Heart left ventricle (tissue), 16 donors: ENCODE measurements at regions not wholly inside any gene's neighbourhood (a gene's known extent, or its start where the extent isn't known, plus 50 kb on each side); places are given as distances from the start of the nearest gene placed in this dataset.

Source experiments
- ATAC-seq, 4 donors: fragments of 200-7000 bp; cut with Tn5 transposase; one replicate each; pipeline ENCODE4 v1.9.1; 2020 to 2022; ENCODE audit warnings: moderate library complexity in 4 of 4, mild to moderate bottlenecking in 3 of 4, moderate number of reproducible peaks in 1 of 4
- DNase-seq, 5 donors: peaks; one replicate each; pipeline ENCODE4 v3.0.0-alpha.2; 2020
- H3K27ac ChIP-seq, 12 donors: fragments of 200-600 bp; sonication (generic) in 4 of 12; one replicate each; pipeline versions ENCODE4 v1.5.0 to v1.8.0; 2016 to 2022; ENCODE audit warnings: mild to moderate bottlenecking in 2 of 12
- H3K27me3 ChIP-seq, 9 donors: fragments of 200-600 bp; sonication (generic) in 2 of 9; one replicate each; pipeline versions ENCODE4 v1.5.1 to v1.8.0; 2016 to 2022; ENCODE audit warnings: mild to moderate bottlenecking in 3 of 9
- H3K36me3 ChIP-seq, 9 donors: fragments of 200-600 bp; sonication (generic) in 2 of 9; one replicate each; pipeline versions ENCODE4 v1.5.0 to v1.8.0; 2018 to 2022; ENCODE audit warnings: mild to moderate bottlenecking in 2 of 9
- H3K4me1 ChIP-seq, 12 donors: fragments of 200-600 bp; sonication (generic) in 4 of 12; one replicate each; pipeline versions ENCODE4 v1.5.0 to v1.8.0; 2016 to 2022; ENCODE audit warnings: mild to moderate bottlenecking in 3 of 12
- H3K4me3 ChIP-seq, 12 donors: fragments of 200-600 bp; sonication (generic) in 4 of 12; one replicate each; pipeline versions ENCODE4 v1.5.0 to v1.8.0; 2017 to 2022; ENCODE audit warnings: mild to moderate bottlenecking in 9 of 12, moderate library complexity in 4 of 12
- H3K9me3 ChIP-seq, 12 donors: fragments of 200-600 bp; sonication (generic) in 4 of 12; one replicate each; pipeline versions ENCODE4 v1.5.0 to v1.8.0; 2016 to 2022; ENCODE audit warnings: mild to moderate bottlenecking in 1 of 12
- POLR2A ChIP-seq, 2 donors: fragments of 450-650 bp; IDR thresholded peaks; one replicate each; pipeline ENCODE4 v1.6.1; 2017; ENCODE audit warnings: antibody characterized with exemption in 2 of 2, mild to moderate bottlenecking in 2 of 2, moderate library complexity in 2 of 2
- WGBS, 4 donors: extraction: QIAGEN DNeasy Blood & Tissue Kit in 2 of 4; methylation state at CpG; one replicate each; pipeline versions ENCODE4 v1.1.5 to v1.1.7; 2013 to 2018; 5-methylcytosine and 5-hydroxymethylcytosine counted together
- intact Hi-C, 10 donors: fragments of 100-400 bp; cut with DNase I; formaldehyde crosslinking; loops; one replicate each; pipeline versions ENCODE4 v1.11.1 to v1.14.2; 2022
- TF ChIP-seq, protein P1 (sequence below), 12 donors: fragments of 200-600 bp; sonication (generic) in 4 of 12; IDR thresholded peaks; one replicate each; pipeline versions ENCODE4 v1.5.0 to v1.8.0; 2018 to 2022; ENCODE audit warnings: antibody characterized with exemption in 12 of 12, mild to moderate bottlenecking in 5 of 12
- donor health status: ischemic (EF 13 %, LVEDD 7.1; RV severe dilation, severe dysfunction).
- donor health status: healthy with polysubstance abuse.
- donor health status: DM: no; HTN: yes; CAD: no.
- donor health status: DM: no; HTN: no; CAD: no.
- donor health status: ischemic (EF 25% LVEDD 6.9; RV normal size, moderate dysfunction).
- donor health status: ischemic (EF 25% LVEDD 5.7; RV mildly dilated, moderate dysfunction).
- donor health status: healthy.
- donor health status: DM: yes; HTN: yes; CAD: no.
- donor health status: ischemic (EF 35%, LVEDD 5.7; RV mildly dilated, moderate dysfunction).
- donor health status: nonischemic (EF 11% LVEDD 7.7; RV severe dilation, severe dysfunction).
- donor health status: DM: yes; HTN: yes; CAD: no.
- donor health status: PGD.
- donor health status: ischemic (EF 29% LVEDD 5.4; RV normal size, mild dysfunction).
- donor health status: nonischemic (EF 23%, LVEDD 6.1; RV moderate dilation, normal function).

DNA sequence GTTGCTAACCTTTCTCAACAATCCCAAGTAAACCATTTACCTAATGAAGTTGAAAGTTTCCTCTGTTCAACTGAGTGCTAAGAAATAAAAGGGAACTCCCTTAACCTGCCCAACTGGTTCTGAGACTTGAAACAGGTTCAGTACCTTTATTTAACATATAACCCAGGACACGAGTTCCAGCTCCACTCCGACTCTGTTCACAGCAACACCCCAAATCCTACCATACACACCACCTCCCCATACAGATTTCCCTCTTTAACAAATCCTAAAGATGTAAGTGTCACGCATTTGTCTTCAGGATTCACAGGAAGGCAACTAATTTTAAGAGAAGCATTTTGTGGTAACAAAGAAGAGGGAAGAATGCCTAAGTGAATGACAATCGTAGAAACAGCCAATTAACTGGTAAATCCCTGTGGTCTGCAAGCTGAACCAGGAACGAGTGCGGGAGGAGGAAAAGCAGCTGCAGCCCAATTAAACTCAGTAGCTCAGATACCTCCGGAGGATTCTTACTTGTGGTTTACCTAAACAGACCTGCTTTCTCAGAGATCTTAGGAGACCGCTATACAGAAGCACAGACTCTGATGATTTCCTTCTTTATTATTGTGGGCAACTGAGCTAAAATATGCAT is 134.5 kb upstream of the MAGI3 start:
- Histone ChIP-seq H3K27me3 (peaks cover 0 to 2% (median 0%) of the 10 kb centered on the region in 9 donors), H3K9me3 (no peaks in the 10 kb centered on the region), H3K36me3 (no peaks in the 10 kb centered on the region), H3K4me3 (no peak overlapping the region), H3K4me1 (peaks cover 0 to 7% (median 0%) of the 10 kb centered on the region in 12 donors), H3K27ac (no peak overlapping the region)
- TF ChIP-seq, protein P1, sequence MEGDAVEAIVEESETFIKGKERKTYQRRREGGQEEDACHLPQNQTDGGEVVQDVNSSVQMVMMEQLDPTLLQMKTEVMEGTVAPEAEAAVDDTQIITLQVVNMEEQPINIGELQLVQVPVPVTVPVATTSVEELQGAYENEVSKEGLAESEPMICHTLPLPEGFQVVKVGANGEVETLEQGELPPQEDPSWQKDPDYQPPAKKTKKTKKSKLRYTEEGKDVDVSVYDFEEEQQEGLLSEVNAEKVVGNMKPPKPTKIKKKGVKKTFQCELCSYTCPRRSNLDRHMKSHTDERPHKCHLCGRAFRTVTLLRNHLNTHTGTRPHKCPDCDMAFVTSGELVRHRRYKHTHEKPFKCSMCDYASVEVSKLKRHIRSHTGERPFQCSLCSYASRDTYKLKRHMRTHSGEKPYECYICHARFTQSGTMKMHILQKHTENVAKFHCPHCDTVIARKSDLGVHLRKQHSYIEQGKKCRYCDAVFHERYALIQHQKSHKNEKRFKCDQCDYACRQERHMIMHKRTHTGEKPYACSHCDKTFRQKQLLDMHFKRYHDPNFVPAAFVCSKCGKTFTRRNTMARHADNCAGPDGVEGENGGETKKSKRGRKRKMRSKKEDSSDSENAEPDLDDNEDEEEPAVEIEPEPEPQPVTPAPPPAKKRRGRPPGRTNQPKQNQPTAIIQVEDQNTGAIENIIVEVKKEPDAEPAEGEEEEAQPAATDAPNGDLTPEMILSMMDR (IDR thresholded peaks at IDR 0.05), result no peak
- no peak for TF ChIP-seq POLR2A (IDR thresholded peaks at IDR 0.05)
- WGBS, 4 donors, result 62 to 71% (median 66%) methylated on average over 8 of the region's 8 CpGs
- intact Hi-C loops, result no loop called here
- ATAC-seq (no peak), DNase-seq (no peak)

DNA sequence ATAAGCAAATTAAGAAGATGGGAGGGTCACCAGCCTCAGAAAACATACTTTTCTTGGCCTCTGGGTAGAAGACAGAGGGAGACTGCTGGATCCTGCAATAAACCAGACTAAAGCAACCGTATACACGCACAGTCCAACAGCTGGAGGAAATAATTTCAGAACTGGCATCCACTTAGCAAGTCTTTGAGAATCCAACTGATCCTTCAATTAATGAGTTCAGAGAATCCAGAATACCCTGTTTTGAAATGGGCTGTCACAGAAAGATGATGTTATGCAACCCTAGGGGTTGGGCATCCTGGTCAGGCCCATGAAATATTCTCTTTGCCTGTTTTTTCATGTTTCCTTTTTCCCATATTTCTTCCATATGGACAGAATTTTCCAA is 134.0 kb upstream of the MAGI3 start:
- Histone ChIP-seq H3K27me3 (peaks cover 0 to 2% (median 0%) of the 10 kb centered on the region in 9 donors), H3K36me3 (no peaks in the 10 kb centered on the region), H3K9me3 (no peaks in the 10 kb centered on the region), H3K4me1 (peaks cover 0 to 7% (median 0%) of the 10 kb centered on the region in 12 donors), H3K4me3 (no peak overlapping the region), H3K27ac (no peak overlapping the region)
- intact Hi-C loops, result no loop called here
- TF ChIP-seq POLR2A (IDR thresholded peaks at IDR 0.05), result no peak
- TF ChIP-seq, protein P1 (IDR thresholded peaks at IDR 0.05), result no peak
- 82 to 91% (median 87%) methylated on average over 2 of the region's 2 CpGs for WGBS, 4 donors
- no peak for ATAC-seq
- no peak for DNase-seq

DNA sequence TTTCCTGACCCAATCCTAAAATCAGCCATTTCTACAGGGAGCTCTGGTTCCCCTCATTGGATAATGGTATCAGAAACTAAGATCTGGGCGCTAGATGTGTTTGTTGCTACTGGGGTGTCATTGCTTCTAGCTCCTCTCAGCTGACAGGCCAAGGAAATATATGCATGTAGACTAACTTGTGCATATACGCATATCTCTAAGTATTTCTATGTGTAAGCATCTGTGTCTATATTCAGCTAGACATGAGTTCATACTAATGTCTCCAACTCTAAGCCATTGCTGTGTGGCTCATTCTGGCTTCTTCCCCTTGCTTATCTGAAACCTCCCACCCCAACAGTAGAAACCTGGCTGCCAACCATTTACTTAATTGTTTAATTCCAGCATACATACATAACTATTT is 130.3 kb upstream of the MAGI3 start:
- H3K27me3 ChIP-seq, result peaks cover 0 to 2% (median 0%) of the 10 kb centered on the region in 9 donors
- H3K4me1 ChIP-seq, result no peaks in the 10 kb centered on the region
- no peaks in the 10 kb centered on the region for H3K9me3 ChIP-seq
- WGBS, 4 donors, result 89 to 95% (median 90%) methylated on average over 2 of the region's 2 CpGs
- no peaks in the 10 kb centered on the region for H3K36me3 ChIP-seq
- DNase-seq, result no peak
- no peak overlapping the region for H3K4me3 ChIP-seq
- ATAC-seq, result no peak
- TF ChIP-seq POLR2A (IDR thresholded peaks at IDR 0.05), result no peak
- TF ChIP-seq, protein P1 (IDR thresholded peaks at IDR 0.05), result no peak
- no peak overlapping the region for H3K27ac ChIP-seq
- intact Hi-C loops, result no loop called here

DNA sequence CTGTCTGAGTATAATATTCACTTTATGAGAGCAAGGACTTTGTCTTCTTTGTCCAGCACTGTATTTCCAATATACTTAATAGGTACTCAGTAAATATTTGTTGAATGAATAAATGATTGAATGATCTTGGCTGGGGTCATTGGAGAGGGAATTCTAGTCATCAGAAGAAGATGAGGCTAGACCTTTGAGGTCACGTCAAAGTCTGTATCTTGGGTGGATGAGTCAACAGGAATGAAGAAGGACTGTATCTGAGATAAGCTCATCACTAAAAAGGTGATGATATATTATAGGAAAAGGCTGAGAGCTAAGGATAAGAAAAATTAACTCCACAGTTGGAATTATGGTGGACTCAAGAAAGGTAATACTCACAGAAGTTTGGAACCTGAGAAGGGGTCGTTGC is 125.1 kb upstream of the MAGI3 start:
- 72 to 84% (median 76%) methylated on average over 2 of the region's 2 CpGs for WGBS, 4 donors
- Histone ChIP-seq H3K36me3 (no peaks in the 10 kb centered on the region), H3K9me3 (no peaks in the 10 kb centered on the region), H3K27ac (no peak overlapping the region), H3K4me1 (no peaks in the 10 kb centered on the region), H3K4me3 (no peak overlapping the region), H3K27me3 (no peaks in the 10 kb centered on the region)
- intact Hi-C loops, result no loop called here
- no peak for TF ChIP-seq POLR2A (IDR thresholded peaks at IDR 0.05)
- TF ChIP-seq, protein P1 (IDR thresholded peaks at IDR 0.05), result no peak
- ATAC-seq, result no peak
- no peak for DNase-seq
